ENCODE measurements at regions not wholly inside any gene's neighbourhood (a gene's known extent, or its start where the extent isn't known, plus 50 kb on each side); places are given as distances from the start of the nearest gene placed in this dataset.
"Not testable (repeated sequence)": the region's sequence is repeated elsewhere in the genome, so short reads cannot be mapped to it uniquely, and the experiment has no call there.

GRCh38 chr3:82141592-82141991 lies 380.1 kb upstream of the GBE1 start:
- DNase-seq = no peak

GRCh38 chr3:82137861-82138260 lies 376.4 kb upstream of the GBE1 start:
- no peak for DNase-seq

- no peak for DNase-seq
These were observed 375.6 kb upstream of the GBE1 start for GRCh38 chr3:82137050-82137449.

GRCh38 chr3:82133070-82133606 lies 371.7 kb upstream of the GBE1 start:
- peak; percentile 56 for DNase-seq

- no peak for DNase-seq
These were observed 371.0 kb upstream of the GBE1 start for GRCh38 chr3:82132210-82133069.

GRCh38 chr3:82130046-82130445 lies 368.6 kb upstream of the GBE1 start:
- DNase-seq = peak; percentile 76

- DNase-seq = peak; percentile 12
These were observed 367.9 kb upstream of the GBE1 start for GRCh38 chr3:82129221-82129801.

- no peak for DNase-seq
These were observed 366.8 kb upstream of the GBE1 start for GRCh38 chr3:82128271-82128670.

GRCh38 chr3:82122554-82123345 lies 361.3 kb upstream of the GBE1 start:
- DNase-seq = no peak

GRCh38 chr3:82114589-82114988 lies 353.1 kb upstream of the GBE1 start:
- DNase-seq = no peak

GRCh38 chr3:82110721-82111120 lies 349.3 kb upstream of the GBE1 start:
- not testable (repeated sequence) for DNase-seq

- DNase-seq = no peak
These were observed 341.8 kb upstream of the GBE1 start for GRCh38 chr3:82103241-82103640.

- no peak for DNase-seq
These were observed 338.9 kb upstream of the GBE1 start for GRCh38 chr3:82100378-82100777.

- no peak for DNase-seq
These were observed 332.2 kb upstream of the GBE1 start for GRCh38 chr3:82093641-82094040.

GRCh38 chr3:82088749-82089148 lies 327.3 kb upstream of the GBE1 start:
- peak; percentile 17 for DNase-seq

GRCh38 chr3:82087958-82088357 lies 326.5 kb upstream of the GBE1 start:
- DNase-seq = no peak

- no peak for DNase-seq
These were observed 324.5 kb upstream of the GBE1 start for GRCh38 chr3:82085851-82086475.

GRCh38 chr3:82085356-82085755 lies 323.9 kb upstream of the GBE1 start:
- no peak for DNase-seq

GRCh38 chr3:82084824-82085223 lies 323.4 kb upstream of the GBE1 start:
- DNase-seq = no peak

GRCh38 chr3:82082796-82083195 lies 321.4 kb upstream of the GBE1 start:
- DNase-seq = no peak

- DNase-seq = no peak
These were observed 319.9 kb upstream of the GBE1 start for GRCh38 chr3:82081351-82081750.

- no peak for DNase-seq
These were observed 319.3 kb upstream of the GBE1 start for GRCh38 chr3:82080792-82081191.

GRCh38 chr3:82080261-82080660 lies 318.8 kb upstream of the GBE1 start:
- peak; percentile 57 for DNase-seq

Measured in GDM1 (cell line).